RWPE2 (cell line): ENCODE measurements at regions not wholly inside any gene's neighbourhood (a gene's known extent, or its start where the extent isn't known, plus 50 kb on each side); places are given as distances from the start of the nearest gene placed in this dataset.

Experiments
- ATAC-seq: fragments of 200-7000 bp; cut with Tn5 transposase; 3 replicates; pipeline ENCODE4 v1.9.1; 2021; ENCODE audit warnings: low read depth
- DNase-seq: peaks from one replicate; pipeline ENCODE4 v3.0.0-alpha.2; 2020; ENCODE audit warnings: low spot score
- H3K27ac ChIP-seq: fragments of 450-650 bp; 2 replicates; pipeline ENCODE4 v1.5.1; 2017; ENCODE audit warnings: mild to moderate bottlenecking; ENCODE audit not compliant: poor library complexity, severe bottlenecking
- H3K27me3 ChIP-seq: fragments of 250-450 bp; sonication (Bioruptor Pico); 2 replicates; pipeline ENCODE4 v1.5.1; 2021; ENCODE audit warnings: mild to moderate bottlenecking, moderate library complexity; ENCODE audit not compliant: insufficient read depth, poor library complexity, severe bottlenecking
- H3K36me3 ChIP-seq: fragments of 250-450 bp; sonication (Bioruptor Pico); 2 replicates; pipeline ENCODE4 v1.5.1; 2020; ENCODE audit warnings: low read depth, mild to moderate bottlenecking, moderate library complexity
- H3K4me1 ChIP-seq: fragments of 250-450 bp; sonication (Bioruptor Pico); 2 replicates; pipeline ENCODE4 v1.5.1; 2021; ENCODE audit warnings: mild to moderate bottlenecking, moderate library complexity; ENCODE audit not compliant: insufficient read depth, poor library complexity, severe bottlenecking
- H3K4me3 ChIP-seq: fragments of 250-450 bp; sonication (Bioruptor Pico); 2 replicates; pipeline ENCODE4 v1.5.1; 2021; ENCODE audit warnings: mild to moderate bottlenecking, moderate library complexity; ENCODE audit not compliant: severe bottlenecking
- H3K9me3 ChIP-seq: fragments of 250-450 bp; sonication (Bioruptor Pico); 2 replicates; pipeline ENCODE4 v1.5.1; 2021; ENCODE audit warnings: mild to moderate bottlenecking, moderate library complexity; ENCODE audit not compliant: severe bottlenecking
- TF ChIP-seq, protein P1 (sequence below): fragments of 450-650 bp; IDR thresholded peaks from one replicate; pipeline ENCODE4 v1.5.1; 2017; ENCODE audit warnings: mild to moderate bottlenecking, moderate library complexity; ENCODE audit not compliant: poor library complexity, severe bottlenecking

DNA sequence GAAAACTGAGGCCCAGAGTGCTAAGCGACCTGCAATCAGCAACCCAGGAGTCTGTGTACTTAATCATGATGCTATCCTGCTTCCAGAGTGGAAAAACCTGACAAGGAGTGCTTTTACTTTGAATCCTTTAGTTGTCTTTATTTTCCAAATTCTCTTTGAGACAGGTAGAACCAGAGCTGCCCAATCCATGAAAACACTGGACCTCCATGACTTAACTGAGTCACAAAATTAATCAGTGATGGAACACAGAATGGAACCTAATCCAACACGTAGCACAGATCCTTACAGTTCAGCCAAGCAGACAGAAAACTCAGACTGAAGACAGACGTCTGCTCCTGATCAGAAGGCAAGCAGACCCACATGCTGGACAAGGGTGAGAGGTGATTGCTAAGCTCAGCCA is 175.6 kb downstream of the BCL11A start:
- Histone ChIP-seq H3K4me1 (no peaks in the 10 kb centered on the region), H3K9me3 (no peaks in the 10 kb centered on the region), H3K27me3 (no peaks in the 10 kb centered on the region), H3K36me3 (no peaks in the 10 kb centered on the region), H3K27ac (no peak overlapping the region), H3K4me3 (no peak overlapping the region)
- TF ChIP-seq, protein P1, sequence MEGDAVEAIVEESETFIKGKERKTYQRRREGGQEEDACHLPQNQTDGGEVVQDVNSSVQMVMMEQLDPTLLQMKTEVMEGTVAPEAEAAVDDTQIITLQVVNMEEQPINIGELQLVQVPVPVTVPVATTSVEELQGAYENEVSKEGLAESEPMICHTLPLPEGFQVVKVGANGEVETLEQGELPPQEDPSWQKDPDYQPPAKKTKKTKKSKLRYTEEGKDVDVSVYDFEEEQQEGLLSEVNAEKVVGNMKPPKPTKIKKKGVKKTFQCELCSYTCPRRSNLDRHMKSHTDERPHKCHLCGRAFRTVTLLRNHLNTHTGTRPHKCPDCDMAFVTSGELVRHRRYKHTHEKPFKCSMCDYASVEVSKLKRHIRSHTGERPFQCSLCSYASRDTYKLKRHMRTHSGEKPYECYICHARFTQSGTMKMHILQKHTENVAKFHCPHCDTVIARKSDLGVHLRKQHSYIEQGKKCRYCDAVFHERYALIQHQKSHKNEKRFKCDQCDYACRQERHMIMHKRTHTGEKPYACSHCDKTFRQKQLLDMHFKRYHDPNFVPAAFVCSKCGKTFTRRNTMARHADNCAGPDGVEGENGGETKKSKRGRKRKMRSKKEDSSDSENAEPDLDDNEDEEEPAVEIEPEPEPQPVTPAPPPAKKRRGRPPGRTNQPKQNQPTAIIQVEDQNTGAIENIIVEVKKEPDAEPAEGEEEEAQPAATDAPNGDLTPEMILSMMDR, result no peak
- DNase-seq (no peak), ATAC-seq (no peak)

- H3K4me1 ChIP-seq, result no peaks in the 10 kb centered on the region
- H3K27ac ChIP-seq, result no peak overlapping the region
- TF ChIP-seq, protein P1, result no peak
- H3K27me3 ChIP-seq, result no peaks in the 10 kb centered on the region
- H3K4me3 ChIP-seq, result no peak overlapping the region
- no peaks in the 10 kb centered on the region for H3K9me3 ChIP-seq
- no peak for ATAC-seq
- H3K36me3 ChIP-seq, result no peaks in the 10 kb centered on the region
- no peak for DNase-seq
These were observed 177.2 kb downstream of the BCL11A start for GRCh38 chr2:60376252-60376651.

DNA sequence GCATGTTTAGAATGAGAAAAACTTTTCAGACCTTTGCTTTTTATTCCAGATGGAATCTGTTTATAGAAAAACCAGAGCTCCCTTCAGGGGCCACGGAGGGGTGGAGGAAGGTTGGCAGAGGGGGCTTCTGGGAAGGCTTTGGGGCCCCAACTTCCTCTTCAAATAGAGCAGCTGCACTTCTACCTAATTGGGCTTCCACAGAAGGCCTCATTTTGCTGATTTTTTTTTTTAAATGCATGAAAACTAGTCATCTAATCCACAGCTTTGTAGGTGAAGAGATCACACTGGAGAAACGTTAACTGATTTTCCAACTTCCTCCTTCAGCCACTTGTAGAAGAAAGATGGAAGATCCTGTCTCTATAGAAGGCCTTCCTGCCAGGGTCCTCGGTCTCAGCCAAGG is 181.8 kb downstream of the BCL11A start:
- no peak for ATAC-seq
- Histone ChIP-seq H3K27me3 (no peaks in the 10 kb centered on the region), H3K4me1 (no peaks in the 10 kb centered on the region), H3K4me3 (no peak overlapping the region), H3K36me3 (no peaks in the 10 kb centered on the region), H3K9me3 (no peaks in the 10 kb centered on the region), H3K27ac (no peak overlapping the region)
- TF ChIP-seq, protein P1, result no peak
- DNase-seq, result no peak

DNA sequence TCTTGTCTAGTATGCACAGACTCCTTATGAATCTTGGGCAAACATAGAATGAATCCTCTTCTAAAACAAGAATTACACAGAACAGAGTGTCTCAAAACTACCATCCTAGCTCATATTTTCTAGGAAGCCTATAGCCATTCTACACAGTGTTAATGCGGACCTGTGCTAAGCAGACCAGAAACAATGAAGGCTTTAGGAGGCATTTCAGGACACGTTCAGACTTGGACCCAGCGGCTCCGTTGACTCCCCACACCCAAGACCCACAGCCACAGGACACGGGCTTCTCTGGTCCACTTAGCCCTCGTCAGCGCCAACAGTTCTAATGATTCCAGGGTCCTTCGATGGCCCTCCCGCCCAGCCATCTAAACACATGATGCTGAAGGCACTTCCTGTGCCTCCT is 182.2 kb downstream of the BCL11A start:
- no peak overlapping the region for H3K27ac ChIP-seq
- no peaks in the 10 kb centered on the region for H3K4me1 ChIP-seq
- TF ChIP-seq, protein P1, result no peak

GRCh38 chr2:60370814-60371213 is 182.6 kb downstream of the BCL11A start:
- TF ChIP-seq, protein P1, result no peak
- Histone ChIP-seq H3K27ac (no peak overlapping the region), H3K36me3 (no peaks in the 10 kb centered on the region), H3K4me1 (no peaks in the 10 kb centered on the region), H3K9me3 (no peaks in the 10 kb centered on the region), H3K27me3 (no peaks in the 10 kb centered on the region), H3K4me3 (no peak overlapping the region)
- ATAC-seq, result no peak
- DNase-seq, result no peak

More for the DNA sequence above, 182.2 kb downstream of the BCL11A start:
- no peak for ATAC-seq
- H3K9me3 ChIP-seq, result no peaks in the 10 kb centered on the region
- H3K36me3 ChIP-seq, result no peaks in the 10 kb centered on the region
- H3K4me3 ChIP-seq, result no peak overlapping the region
- no peaks in the 10 kb centered on the region for H3K27me3 ChIP-seq
- DNase-seq, result no peak
